A673 (cell line): ENCODE measurements at regions not wholly inside any gene's neighbourhood (a gene's known extent, or its start where the extent isn't known, plus 50 kb on each side); places are given as distances from the start of the nearest gene placed in this dataset.
"Not testable (repeated sequence)": the region's sequence is repeated elsewhere in the genome, so short reads cannot be mapped to it uniquely, and the experiment has no call there.

Experiments used
- BruUV-seq: library from RNA; stranded (reverse); fragments of 400-500 nt; replicated peaks from 2 replicates; lab custom pipeline; 2021; lab: Mats Ljungman, UMichigan
- CTCF ChIA-PET: fragments of 300-600 bp; sonication (Branson Sonifier 250); formaldehyde crosslinking; loops from one replicate; lab custom pipeline; 2022; ENCODE audit warnings: antibody characterized with exemption; lab: Charles Lee
- POLR2A ChIA-PET: fragments of 300-600 bp; sonication (Branson Sonifier 250); formaldehyde crosslinking; loops from one replicate; lab custom pipeline; 2022; ENCODE audit warnings: antibody characterized with exemption; ENCODE audit not compliant: low non-redundant PET; lab: Charles Lee
- DNase-seq: peaks from one replicate; pipeline ENCODE4 v3.0.0-alpha.2; 2015; ENCODE audit warnings: low spot score
- H3K27ac ChIP-seq: fragments of 200-600 bp; sonication (generic); 2 replicates; pipeline ENCODE4 v1.5.1; 2016; ENCODE audit warnings: mixed run types, low read depth, mild to moderate bottlenecking, mixed read lengths, antibody characterized with exemption, low read length; ENCODE audit not compliant: poor library complexity, severe bottlenecking
- H3K27me3 ChIP-seq: fragments of 200-600 bp; sonication (generic); replicated peaks from 2 replicates; pipeline ENCODE4 v1.6.1; 2017; ENCODE audit warnings: mixed run types, low read depth, mild to moderate bottlenecking, mixed read lengths, antibody characterized with exemption, low read length; ENCODE audit not compliant: insufficient read depth, poor library complexity
- H3K36me3 ChIP-seq: fragments of 200-600 bp; sonication (generic); 2 replicates; pipeline ENCODE4 v1.6.1; 2016; ENCODE audit warnings: mixed run types, mild to moderate bottlenecking, mixed read lengths, antibody characterized with exemption, low read length; ENCODE audit not compliant: insufficient read depth, poor library complexity, severe bottlenecking
- H3K4me1 ChIP-seq: fragments of 200-600 bp; sonication (generic); 2 replicates; pipeline ENCODE4 v1.6.1; 2017; ENCODE audit warnings: mixed run types, mild to moderate bottlenecking, mixed read lengths, antibody characterized with exemption, low read length; ENCODE audit not compliant: insufficient read depth, poor library complexity, severe bottlenecking
- H3K4me3 ChIP-seq: fragments of 200-600 bp; sonication (generic); 2 replicates; pipeline ENCODE4 v1.5.1; 2016; ENCODE audit warnings: low read depth, mixed run types, mild to moderate bottlenecking, mixed read lengths, low read length; ENCODE audit not compliant: poor library complexity, severe bottlenecking
- H3K9me3 ChIP-seq: fragments of 200-600 bp; sonication (generic); 2 replicates; pipeline ENCODE4 v1.6.1; 2016; ENCODE audit warnings: mixed run types, low read depth, mild to moderate bottlenecking, mixed read lengths, antibody characterized with exemption, low read length; ENCODE audit not compliant: poor library complexity, severe bottlenecking
- CTCF ChIP-seq: fragments of 300-800, 200-600 bp; sonication (generic); conservative IDR thresholded peaks from 2 replicates; pipeline ENCODE4 v1.5.1; 2017; ENCODE audit warnings: low read depth, mild to moderate bottlenecking, antibody characterized with exemption, low read length, moderate library complexity, mixed read lengths
- EZH2 ChIP-seq: fragments of 200-600 bp; sonication (generic); IDR thresholded peaks from 2 replicates; pipeline ENCODE4 v1.6.1; 2017; ENCODE audit warnings: borderline replicate concordance, low read depth, mild to moderate bottlenecking, mixed read lengths, antibody characterized with exemption, low read length; ENCODE audit not compliant: poor library complexity, severe bottlenecking
- intact Hi-C: fragments of 100-400 bp; cut with micrococcal nuclease; formaldehyde crosslinking; loops from one replicate; pipeline ENCODE4 v1.10.0; 2022; ENCODE audit not compliant: unreplicated experiment

DNA sequence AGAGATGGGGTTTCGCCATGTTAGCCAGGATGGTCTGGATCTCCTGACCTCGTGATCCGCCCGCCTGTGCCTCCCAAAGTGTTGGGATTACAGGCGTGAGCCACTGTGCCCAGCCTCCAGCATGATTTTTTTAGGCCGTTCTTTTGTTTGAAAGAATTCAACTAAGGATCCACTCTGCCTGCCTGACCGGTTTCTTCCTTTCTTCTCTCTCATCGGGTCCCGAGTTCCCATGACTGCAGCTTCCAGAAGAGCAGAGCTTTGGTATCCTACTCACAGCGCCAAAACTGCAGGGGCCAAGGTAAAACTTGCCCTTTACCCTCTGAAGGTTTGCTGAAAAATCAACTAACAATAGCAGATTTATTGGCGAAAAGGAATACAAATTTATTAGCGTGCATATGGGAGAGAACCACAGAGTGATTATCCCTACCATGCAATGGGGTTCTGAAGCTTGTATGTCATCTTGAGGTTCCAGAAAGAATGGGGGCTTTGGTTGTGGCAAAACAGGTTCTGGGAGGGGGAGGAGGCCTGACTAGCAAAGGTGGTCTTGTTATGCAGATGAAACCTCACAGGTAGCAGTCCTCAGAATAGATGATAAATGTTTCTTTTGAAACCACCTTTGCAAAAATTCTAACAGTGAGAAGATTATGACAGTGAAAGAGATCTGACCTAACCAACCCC lies 87.0 kb upstream of the MSH6 start:
- intact Hi-C loops = no loop called here
- BruUV-seq = no TSS peak
- TF ChIP-seq CTCF (no peak), EZH2 (no peak)
- H3K27ac ChIP-seq = no peak overlapping the region
- ChIA-PET POLR2A (no interaction called here), CTCF (interaction anchor here (0.5 kb wide), 1 partner anchor 162 kb away, joined by 6 read pairs; no protein-coding TSS in a partner anchor)
- no peaks in the 10 kb centered on the region for H3K4me1 ChIP-seq
- no peaks in the 10 kb centered on the region for H3K27me3 ChIP-seq
- H3K9me3 ChIP-seq = no peaks in the 10 kb centered on the region
- no peaks in the 10 kb centered on the region for H3K36me3 ChIP-seq
- H3K4me3 ChIP-seq = no peak overlapping the region
- DNase-seq = no peak

DNA sequence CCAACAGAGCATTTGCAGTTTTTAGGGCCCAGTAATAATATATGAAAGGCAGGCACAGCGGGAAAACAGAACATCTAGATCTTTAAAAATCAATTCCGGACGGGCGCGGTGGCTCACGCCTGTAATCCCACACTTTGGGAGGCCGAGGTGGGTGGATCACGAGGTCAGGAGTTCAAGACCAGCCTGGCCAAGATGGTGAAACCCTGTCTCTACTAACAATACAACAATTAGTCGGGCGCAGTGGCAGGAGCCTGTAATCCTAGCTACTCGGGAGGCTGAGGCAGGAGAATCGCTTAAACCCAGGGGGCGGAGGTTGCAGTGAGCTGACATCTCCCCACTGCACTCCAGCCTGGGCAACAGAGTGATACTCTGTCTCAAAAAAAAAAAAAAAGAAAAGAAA lies 88.5 kb upstream of the MSH6 start:
- intact Hi-C loops, CTCF ChIA-PET, DNase-seq, POLR2A ChIA-PET, H3K36me3 ChIP-seq, H3K4me3 ChIP-seq, H3K27me3 ChIP-seq, BruUV-seq, H3K9me3 ChIP-seq, H3K4me1 ChIP-seq, H3K27ac ChIP-seq: not testable (repeated sequence)

GRCh38 chr2:47690706-47691325 lies 92.1 kb upstream of the MSH6 start:
- H3K4me1 ChIP-seq, H3K9me3 ChIP-seq, H3K4me3 ChIP-seq, intact Hi-C loops, H3K27ac ChIP-seq, CTCF ChIA-PET, POLR2A ChIA-PET, DNase-seq, H3K27me3 ChIP-seq, BruUV-seq, H3K36me3 ChIP-seq: not testable (repeated sequence)

GRCh38 chr2:47690132-47690531 lies 92.8 kb upstream of the MSH6 start:
- H3K27ac ChIP-seq = no peak overlapping the region
- no peaks in the 10 kb centered on the region for H3K9me3 ChIP-seq
- ChIA-PET CTCF (no interaction called here), POLR2A (no interaction called here)
- no peak for DNase-seq
- no peak overlapping the region for H3K4me3 ChIP-seq
- TF ChIP-seq CTCF (no peak), EZH2 (no peak)
- no TSS peak for BruUV-seq
- intact Hi-C loops = no loop called here
- no peaks in the 10 kb centered on the region for H3K36me3 ChIP-seq
- H3K27me3 ChIP-seq = no peaks in the 10 kb centered on the region
- no peaks in the 10 kb centered on the region for H3K4me1 ChIP-seq

DNA sequence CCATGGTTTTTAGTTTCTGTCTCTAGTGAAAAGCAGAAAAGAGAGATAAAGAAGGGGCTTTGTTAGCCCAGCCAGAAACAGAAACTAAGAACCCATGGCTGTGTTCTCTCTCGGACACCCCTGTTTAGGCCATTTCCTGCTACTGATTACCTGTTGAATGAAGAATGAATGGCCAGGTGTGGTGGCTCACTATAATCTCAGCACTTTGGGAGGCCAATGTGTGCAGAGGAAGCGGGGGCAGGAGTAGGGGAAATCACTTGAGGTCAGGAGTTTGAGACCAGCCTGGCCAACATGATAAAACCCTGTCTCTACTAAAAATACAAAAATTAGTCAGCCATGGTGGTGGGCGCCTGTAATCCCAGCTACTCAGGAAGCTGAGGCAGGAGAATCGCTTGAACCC lies 93.8 kb upstream of the MSH6 start:
- BruUV-seq, H3K4me1 ChIP-seq, intact Hi-C loops, DNase-seq, H3K27ac ChIP-seq, H3K9me3 ChIP-seq, POLR2A ChIA-PET, CTCF ChIA-PET, H3K36me3 ChIP-seq, H3K27me3 ChIP-seq, H3K4me3 ChIP-seq: not testable (repeated sequence)
